AG09319 (cell line): ENCODE measurements at regions not wholly inside any gene's neighbourhood (a gene's known extent, or its start where the extent isn't known, plus 50 kb on each side); places are given as distances from the start of the nearest gene placed in this dataset.

ENCODE experiments used
- DNase-seq: peaks from one replicate; pipeline ENCODE4 v3.0.0-alpha.2; 2010; ENCODE audit warnings: low read depth; ENCODE audit errors: extremely low read depth
- CTCF ChIP-seq: IDR thresholded peaks from 2 replicates; pipeline ENCODE4 v1.5.1; 2011; ENCODE audit warnings: low read depth, mild to moderate bottlenecking, inconsistent platforms, low read length, moderate library complexity

DNA sequence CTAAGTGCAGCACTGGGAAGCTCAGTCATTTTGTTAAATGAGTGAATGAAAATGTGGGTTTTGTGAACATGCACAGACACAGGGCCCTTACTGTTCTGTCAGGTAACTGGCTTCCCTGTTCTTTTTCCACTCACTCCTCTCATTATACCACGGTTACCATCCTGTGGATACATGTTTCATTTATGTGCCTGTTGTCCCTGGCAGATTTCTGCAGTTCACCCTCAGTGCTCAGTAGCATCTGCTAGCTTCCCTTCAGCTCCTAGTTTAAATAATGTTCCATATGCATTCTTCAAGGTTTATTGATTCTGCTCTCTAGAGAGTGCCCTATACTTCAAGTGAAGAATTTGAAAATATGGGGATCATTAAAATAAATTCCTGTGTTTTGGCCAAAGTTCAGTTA lies 1634.3 kb upstream of the ADGRL3 start:
- TF ChIP-seq CTCF = no peak
- DNase-seq = no peak

DNA sequence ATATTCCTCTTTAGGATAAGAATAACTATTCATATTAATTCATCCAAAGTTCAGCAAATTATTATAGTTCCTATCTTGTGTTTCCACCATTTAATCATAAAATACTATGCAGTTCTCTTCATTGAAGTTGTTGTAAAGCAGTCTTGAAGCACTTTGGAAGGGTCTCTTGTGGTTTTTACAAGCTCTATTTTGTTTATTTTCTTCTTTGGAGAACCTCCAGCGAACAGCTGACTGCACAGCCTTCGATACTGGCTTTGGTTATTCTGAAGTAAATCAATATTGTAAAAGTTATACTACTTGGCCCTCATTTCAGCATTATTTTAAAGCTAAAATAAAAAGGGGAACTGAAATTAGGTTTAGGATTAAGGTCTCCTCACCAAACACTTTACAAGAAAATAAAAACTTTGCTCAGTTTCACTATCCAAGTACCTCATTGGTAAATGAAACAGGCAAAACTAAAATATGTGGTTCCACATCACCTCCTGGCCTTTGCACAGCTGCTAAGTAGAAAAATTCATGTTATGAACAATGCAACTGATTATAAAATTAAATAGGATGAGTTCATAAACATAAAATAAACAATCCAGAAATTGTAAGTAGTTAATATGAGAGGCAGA lies 1629.2 kb upstream of the ADGRL3 start:
- no peak for TF ChIP-seq CTCF
- DNase-seq = no peak

GRCh38 chr4:59571805-59572430 lies 1628.2 kb upstream of the ADGRL3 start:
- DNase-seq = no peak
- TF ChIP-seq CTCF = no peak

GRCh38 chr4:59583845-59584568 lies 1616.1 kb upstream of the ADGRL3 start:
- DNase-seq = no peak
- TF ChIP-seq CTCF = no peak

GRCh38 chr4:59597536-59598329 lies 1602.4 kb upstream of the ADGRL3 start:
- no peak for TF ChIP-seq CTCF
- DNase-seq = no peak

DNA sequence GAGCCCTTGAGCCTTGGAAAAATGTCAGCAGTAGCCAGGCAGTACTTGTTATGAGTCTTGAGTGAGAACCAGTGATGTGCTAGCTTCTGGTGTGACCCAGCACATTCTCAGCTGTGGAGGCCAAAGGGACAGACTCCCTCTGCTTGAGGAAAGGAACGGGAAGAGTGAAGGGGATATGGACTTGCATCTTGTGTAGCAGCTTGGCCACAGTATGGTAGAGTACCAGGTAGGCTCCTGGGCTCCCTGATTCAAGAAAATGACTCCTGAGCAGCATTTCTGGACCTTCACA lies 1601.9 kb upstream of the ADGRL3 start:
- DNase-seq = no peak
- no peak for TF ChIP-seq CTCF

GRCh38 chr4:59608466-59608865 lies 1591.7 kb upstream of the ADGRL3 start:
- DNase-seq = no peak
- no peak for TF ChIP-seq CTCF
